HPDE6-E6E7 (cell line): ENCODE measurements at regions not wholly inside any gene's neighbourhood (a gene's known extent, or its start where the extent isn't known, plus 50 kb on each side); places are given as distances from the start of the nearest gene placed in this dataset.
"Not testable (repeated sequence)": the region's sequence is repeated elsewhere in the genome, so short reads cannot be mapped to it uniquely, and the experiment has no call there.

ENCODE experiments used
- DNase-seq: peaks from one replicate; pipeline ENCODE4 v3.0.0; 2011; ENCODE audit warnings: missing footprints; ENCODE audit errors: extremely low spot score

GRCh38 chr18:78410094-78410786, 569.4 kb upstream of the SALL3 start:
- DNase-seq = no peak

GRCh38 chr18:78411539-78411938, 568.1 kb upstream of the SALL3 start:
- no peak for DNase-seq

DNA sequence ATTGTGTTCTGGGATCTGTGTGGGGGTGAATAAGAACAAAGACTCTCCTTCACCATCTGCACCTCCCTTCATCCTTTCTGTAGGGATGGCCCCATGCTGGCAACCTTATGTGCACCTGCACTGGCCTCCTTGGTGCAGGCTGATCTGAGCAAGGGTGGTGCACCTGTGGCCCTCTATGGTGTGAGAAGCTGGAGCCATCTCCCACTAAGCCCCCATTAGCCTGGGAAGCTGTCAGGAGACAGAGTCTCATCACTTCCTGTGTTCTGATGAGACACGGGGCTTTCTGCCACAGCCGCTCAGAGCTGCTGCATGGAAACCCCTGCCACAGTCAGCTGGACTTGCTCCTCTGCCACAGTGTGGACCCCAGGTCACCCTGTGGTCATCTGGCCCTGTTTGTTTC, 565.3 kb upstream of the SALL3 start:
- no peak for DNase-seq

DNA sequence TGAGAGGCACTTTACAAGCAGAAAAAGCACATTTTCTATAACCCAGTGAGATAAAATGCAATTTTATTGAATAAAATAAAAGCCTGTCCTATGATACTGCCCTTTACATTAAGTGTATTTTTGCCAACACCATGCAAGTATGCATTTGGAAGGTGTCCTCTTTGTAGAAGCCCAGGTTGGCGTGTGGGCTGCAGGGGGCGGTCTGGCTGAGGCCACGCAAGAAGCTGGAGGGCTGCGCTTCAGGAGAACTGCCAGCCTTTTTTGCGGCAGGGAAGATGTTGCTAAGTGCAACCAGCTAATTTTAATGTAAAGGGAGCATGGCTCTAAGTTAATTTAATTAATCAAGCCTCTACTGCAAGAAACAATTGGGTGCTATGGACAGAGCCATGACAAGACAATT, 562.8 kb upstream of the SALL3 start:
- DNase-seq = no peak

DNA sequence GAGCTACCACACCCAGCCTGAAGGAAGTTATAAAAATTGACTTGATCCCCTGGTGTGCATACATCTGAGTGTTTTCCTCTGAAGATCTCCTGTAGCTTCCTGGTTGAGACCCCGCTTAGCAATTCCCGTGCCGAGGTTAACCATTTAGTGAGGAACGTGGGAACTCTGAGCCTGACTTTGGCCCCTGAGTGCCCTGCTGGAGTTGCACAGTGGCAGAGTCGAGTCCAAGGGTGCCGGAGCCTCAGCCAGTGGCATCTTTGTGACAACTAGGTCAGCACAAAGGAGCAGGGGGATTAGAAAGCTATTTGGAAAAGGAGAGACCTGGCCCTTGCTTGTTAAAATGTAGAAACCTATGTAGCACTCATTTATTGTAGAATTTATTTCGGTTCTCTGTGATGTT, 561.2 kb upstream of the SALL3 start:
- DNase-seq = no peak

- no peak for DNase-seq
Measured at GRCh38 chr18:78419171-78419570, 560.4 kb upstream of the SALL3 start.

DNA sequence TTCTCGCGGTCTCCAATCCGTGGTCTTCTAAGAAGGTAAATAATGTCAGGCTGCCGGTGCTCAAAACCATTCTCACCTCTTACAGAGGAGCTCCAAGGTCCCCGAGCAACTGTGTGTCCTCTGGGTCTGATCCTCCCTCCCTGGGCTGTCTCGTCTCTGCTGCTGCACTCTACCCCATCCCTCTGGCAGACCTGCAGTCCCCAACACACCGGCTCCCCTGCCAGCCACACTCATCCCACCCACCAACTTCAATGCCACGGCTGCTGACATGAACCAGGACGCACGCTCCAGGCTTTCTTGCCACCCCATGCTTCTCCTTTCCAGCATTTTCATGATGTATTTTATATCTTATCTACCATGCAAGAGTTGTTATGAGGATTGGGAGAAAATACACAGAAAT, 559.5 kb upstream of the SALL3 start:
- DNase-seq = no peak

DNA sequence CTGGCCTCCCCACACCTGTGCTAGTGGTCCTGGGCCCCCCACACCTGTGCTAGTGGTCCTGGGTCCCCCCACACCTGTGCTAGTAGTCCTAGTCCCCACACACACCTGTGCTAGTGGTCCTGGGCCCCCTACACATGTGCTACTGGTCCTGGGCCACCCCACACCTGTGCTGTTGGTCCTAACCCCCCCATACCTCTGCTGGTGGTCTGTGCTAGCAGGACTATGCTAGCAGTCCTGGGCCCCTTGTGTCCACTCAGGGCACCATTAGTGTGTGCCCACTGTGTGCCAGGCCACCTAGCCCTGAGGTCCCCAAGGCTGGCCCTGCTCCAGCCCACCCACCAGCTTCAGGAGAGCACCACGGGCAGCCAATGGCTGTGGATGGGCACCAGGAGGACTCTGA, 558.2 kb upstream of the SALL3 start:
- no peak for DNase-seq

GRCh38 chr18:78422336-78422735, 557.3 kb upstream of the SALL3 start:
- no peak for DNase-seq

- no peak for DNase-seq
Measured at GRCh38 chr18:78423811-78424210, 555.8 kb upstream of the SALL3 start.

- no peak for DNase-seq
Measured at GRCh38 chr18:78424403-78425018, 555.1 kb upstream of the SALL3 start.

DNA sequence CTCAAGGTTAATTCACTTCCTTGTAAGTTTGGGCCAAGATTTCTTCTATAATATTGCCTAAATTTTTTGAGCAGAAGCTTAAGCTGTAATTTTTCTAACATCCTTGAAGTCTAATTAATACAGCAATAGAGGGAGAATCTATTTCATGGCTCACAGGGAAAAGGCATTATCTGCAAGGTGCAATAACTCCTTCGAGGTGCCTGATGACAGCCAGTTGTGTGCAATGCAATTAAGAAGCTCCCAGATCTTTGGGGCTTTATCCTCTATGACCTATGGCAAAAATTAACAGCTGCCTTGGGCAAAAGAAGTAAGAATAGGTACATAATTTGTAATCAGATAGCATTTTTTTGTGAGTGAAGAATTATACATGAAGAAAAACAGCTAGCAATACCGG, 554.6 kb upstream of the SALL3 start:
- no peak for DNase-seq

GRCh38 chr18:78427081-78427480, 552.5 kb upstream of the SALL3 start:
- DNase-seq = no peak

DNA sequence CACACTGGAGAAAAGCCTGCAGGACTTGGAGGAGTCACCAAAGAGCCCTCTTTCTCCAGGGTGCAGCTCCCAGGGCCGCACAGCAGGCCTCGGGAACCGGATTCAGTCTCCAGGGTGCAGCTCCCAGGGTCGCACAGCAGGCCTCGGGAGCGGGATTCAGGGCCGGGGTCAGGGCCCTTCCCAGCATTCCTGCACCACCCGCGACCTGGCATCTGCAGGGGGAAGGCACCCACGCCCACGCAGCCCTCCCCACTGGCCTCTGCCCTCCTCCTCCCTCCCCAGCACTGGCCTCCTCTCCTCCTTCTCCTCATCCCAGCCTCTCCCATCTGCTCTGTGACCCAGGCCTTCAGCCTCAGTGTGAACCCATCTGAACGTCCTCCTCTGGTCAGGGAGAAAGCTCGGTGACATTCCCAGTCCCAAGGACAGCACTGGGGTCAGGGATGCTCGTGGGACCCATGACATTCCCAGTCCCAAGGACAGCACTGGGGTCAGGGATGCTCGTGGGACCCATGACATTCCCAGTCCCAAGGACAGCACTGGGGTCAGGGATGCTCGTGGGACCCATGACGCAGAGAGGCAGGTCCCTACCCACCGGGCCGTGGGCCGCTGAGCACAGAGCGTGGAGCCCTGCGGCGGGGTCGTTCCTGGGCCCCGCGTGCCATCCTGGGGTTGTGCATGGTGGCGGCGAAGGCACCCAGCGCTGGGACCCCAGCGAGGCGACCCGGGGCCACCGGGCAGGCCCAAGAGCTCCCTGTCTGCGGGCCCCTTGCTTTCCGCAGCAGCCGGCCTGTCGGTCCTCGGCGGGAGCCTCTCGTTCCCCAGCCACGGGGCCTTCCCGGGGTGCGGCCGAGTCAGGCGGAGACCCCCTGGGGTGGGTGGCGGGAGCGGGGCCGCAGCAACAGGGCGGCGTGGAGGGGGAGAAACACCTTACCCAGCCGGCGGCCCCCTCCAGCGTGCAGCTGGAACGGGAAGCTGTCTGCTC, 550.2 kb upstream of the SALL3 start:
- no peak for DNase-seq

GRCh38 chr18:78430131-78430758, 549.4 kb upstream of the SALL3 start:
- no peak for DNase-seq

- no peak for DNase-seq
Measured at GRCh38 chr18:78431606-78432005, 548.0 kb upstream of the SALL3 start.

DNA sequence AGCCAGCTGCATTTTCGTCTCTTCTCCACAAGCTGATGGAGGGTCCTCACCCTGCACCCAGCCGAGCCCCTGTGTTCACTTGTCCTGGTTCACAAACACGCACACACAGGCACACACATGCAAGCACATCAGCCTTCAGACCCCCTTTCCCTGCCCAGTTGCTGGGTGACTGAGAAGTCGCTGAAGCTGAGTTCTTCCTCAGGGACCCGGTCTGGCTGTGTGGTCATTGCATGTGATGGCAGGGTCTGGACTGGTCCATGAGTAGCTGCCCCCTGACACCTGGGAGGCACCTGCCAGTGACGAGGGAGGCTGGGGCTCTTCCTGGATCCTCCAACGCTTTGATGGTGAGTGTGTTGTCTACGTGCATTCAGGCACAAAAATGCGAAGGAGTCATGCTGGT, 546.1 kb upstream of the SALL3 start:
- DNase-seq = no peak

GRCh38 chr18:78436110-78436509, 543.5 kb upstream of the SALL3 start:
- no peak for DNase-seq

- not testable (repeated sequence) for DNase-seq
Measured at GRCh38 chr18:78438235-78438634, 541.4 kb upstream of the SALL3 start.

GRCh38 chr18:78445880-78446279, 533.7 kb upstream of the SALL3 start:
- no peak for DNase-seq

DNA sequence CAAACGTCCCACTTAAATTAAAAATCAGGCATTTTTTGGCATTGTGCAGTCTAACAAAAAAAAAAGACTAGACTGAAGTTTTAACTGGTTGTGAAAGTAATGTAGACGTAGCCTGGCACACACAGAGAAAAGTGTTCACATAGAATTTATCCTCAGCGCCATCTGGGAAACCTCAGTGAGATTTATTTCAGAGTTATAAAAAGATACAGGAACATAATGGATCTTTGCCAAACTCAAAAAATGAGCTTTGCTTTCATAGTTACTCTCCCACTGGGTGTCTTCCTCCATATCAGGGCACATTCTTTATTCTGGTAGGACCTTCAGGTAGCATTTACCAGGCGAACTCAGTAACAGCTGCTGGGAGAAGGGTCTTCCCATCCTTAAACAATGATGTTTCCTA, 532.4 kb upstream of the SALL3 start:
- no peak for DNase-seq

DNA sequence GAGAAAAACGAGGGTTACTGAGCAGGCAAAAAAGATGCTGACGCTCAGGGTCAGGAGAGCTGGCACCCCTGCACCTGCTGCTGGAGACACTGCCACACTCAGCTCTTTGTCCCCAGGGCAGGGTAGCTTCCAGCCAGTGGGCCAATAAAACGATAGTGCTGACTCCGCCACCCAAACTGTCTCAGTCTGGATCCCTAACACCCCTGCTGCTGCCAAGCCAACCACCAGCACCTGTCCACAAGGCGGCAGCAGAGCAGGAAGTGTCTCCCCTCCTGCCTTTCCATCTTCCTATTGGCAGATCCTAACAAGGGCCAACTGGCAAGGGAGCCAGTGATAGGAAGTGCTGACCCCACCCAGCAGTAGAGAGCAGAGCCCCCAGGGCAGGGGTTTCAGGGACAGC, 531.5 kb upstream of the SALL3 start:
- DNase-seq = no peak
